Suprapubic skin (tissue), 4 donors: ENCODE measurements at regions not wholly inside any gene's neighbourhood (a gene's known extent, or its start where the extent isn't known, plus 50 kb on each side); places are given as distances from the start of the nearest gene placed in this dataset.

ENCODE experiments used
- DNase-seq, 2 donors: peaks; one replicate each; pipeline ENCODE4 v3.0.0-alpha.2; 2019; ENCODE audit warnings: low spot score in 2 of 2
- H3K27ac ChIP-seq: fragments of 200-600 bp; sonication (generic); one replicate; pipeline ENCODE4 v1.5.1; 2019
- H3K27me3 ChIP-seq: fragments of 200-600 bp; sonication (generic); one replicate; pipeline ENCODE4 v1.5.1; 2019
- H3K36me3 ChIP-seq: fragments of 200-600 bp; sonication (generic); one replicate; pipeline ENCODE4 v1.5.1; 2019
- H3K4me1 ChIP-seq: fragments of 200-600 bp; sonication (generic); one replicate; pipeline ENCODE4 v1.5.1; 2019
- H3K4me3 ChIP-seq: fragments of 200-600 bp; sonication (generic); one replicate; pipeline ENCODE4 v1.5.1; 2019; ENCODE audit warnings: mild to moderate bottlenecking
- H3K9me3 ChIP-seq: fragments of 200-600 bp; sonication (generic); one replicate; pipeline ENCODE4 v1.5.1; 2019
- EP300 ChIP-seq: sonication (generic); formaldehyde crosslinking; IDR thresholded peaks from one replicate; pipeline ENCODE4 v1.6.1; 2017; ENCODE audit warnings: antibody characterized with exemption
- POLR2A ChIP-seq, 2 donors: fragments of 450-650 bp; IDR thresholded peaks; one replicate each; pipeline ENCODE4 v1.6.1; 2017; ENCODE audit warnings: antibody characterized with exemption in 2 of 2, mild to moderate bottlenecking in 2 of 2, moderate library complexity in 2 of 2
- POLR2AphosphoS5 ChIP-seq, 3 donors: sonication (generic); formaldehyde crosslinking; IDR thresholded peaks; one replicate each; pipeline ENCODE4 v1.6.1; 2017; ENCODE audit warnings: antibody characterized with exemption in 3 of 3
- WGBS: methylation state at CpG from one replicate; pipeline ENCODE4 v1.1.5; 2018; 5-methylcytosine and 5-hydroxymethylcytosine counted together
- TF ChIP-seq, protein P1 (sequence below), 2 donors: fragments of 200-600 bp in 1 of 2; fragments of 450-650 bp in 1 of 2; sonication (generic) in 1 of 2; IDR thresholded peaks; one replicate each; pipeline ENCODE4 v1.5.1; 2016 to 2019; ENCODE audit warnings: antibody characterized with exemption in 2 of 2, mild to moderate bottlenecking in 1 of 2, moderate library complexity in 1 of 2

DNA sequence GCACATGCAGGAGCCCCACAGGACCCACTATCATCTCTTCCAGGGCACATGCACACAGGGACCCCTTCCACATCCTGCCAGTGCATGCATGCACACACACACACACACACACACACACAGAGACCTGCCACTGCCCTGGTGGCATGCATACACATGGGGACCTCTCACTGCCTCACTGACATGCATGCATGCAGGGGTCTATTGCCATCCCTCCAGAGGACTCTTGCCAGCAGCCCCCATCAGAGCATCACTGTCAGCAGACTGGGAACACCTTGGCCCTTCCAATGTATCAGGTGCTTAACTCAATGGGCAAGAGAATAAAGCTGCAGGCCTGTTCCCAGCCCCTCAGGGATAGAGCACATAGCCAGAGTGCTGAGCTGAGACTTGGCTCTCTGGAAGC, 433.6 kb upstream of the PPP1R2C start:
- Histone ChIP-seq H3K27ac (no peak overlapping the region), H3K36me3 (no peaks in the 10 kb centered on the region), H3K4me3 (no peak overlapping the region), H3K4me1 (no peaks in the 10 kb centered on the region), H3K9me3 (no peaks in the 10 kb centered on the region), H3K27me3 (no peaks in the 10 kb centered on the region)
- no peak for DNase-seq
- TF ChIP-seq, protein P1, sequence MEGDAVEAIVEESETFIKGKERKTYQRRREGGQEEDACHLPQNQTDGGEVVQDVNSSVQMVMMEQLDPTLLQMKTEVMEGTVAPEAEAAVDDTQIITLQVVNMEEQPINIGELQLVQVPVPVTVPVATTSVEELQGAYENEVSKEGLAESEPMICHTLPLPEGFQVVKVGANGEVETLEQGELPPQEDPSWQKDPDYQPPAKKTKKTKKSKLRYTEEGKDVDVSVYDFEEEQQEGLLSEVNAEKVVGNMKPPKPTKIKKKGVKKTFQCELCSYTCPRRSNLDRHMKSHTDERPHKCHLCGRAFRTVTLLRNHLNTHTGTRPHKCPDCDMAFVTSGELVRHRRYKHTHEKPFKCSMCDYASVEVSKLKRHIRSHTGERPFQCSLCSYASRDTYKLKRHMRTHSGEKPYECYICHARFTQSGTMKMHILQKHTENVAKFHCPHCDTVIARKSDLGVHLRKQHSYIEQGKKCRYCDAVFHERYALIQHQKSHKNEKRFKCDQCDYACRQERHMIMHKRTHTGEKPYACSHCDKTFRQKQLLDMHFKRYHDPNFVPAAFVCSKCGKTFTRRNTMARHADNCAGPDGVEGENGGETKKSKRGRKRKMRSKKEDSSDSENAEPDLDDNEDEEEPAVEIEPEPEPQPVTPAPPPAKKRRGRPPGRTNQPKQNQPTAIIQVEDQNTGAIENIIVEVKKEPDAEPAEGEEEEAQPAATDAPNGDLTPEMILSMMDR (IDR thresholded peaks at IDR 0.05): no peak
- TF ChIP-seq EP300 (no peak), POLR2AphosphoS5 (IDR thresholded peaks at IDR 0.05) (no peak), POLR2A (IDR thresholded peaks at IDR 0.05) (no peak)

GRCh38 chrX:43218198-43218597, 437.9 kb upstream of the MAOA start:
- no peak overlapping the region for H3K4me3 ChIP-seq
- H3K4me1 ChIP-seq: no peaks in the 10 kb centered on the region
- H3K27ac ChIP-seq: no peak overlapping the region
- TF ChIP-seq EP300 (no peak), POLR2AphosphoS5 (IDR thresholded peaks at IDR 0.05) (no peak), POLR2A (IDR thresholded peaks at IDR 0.05) (no peak)
- TF ChIP-seq, protein P1 (IDR thresholded peaks at IDR 0.05): no peak
- WGBS: 40% methylated on average over 2 of the region's 2 CpGs
- DNase-seq: no peak
- no peaks in the 10 kb centered on the region for H3K36me3 ChIP-seq
- H3K27me3 ChIP-seq: no peaks in the 10 kb centered on the region
- H3K9me3 ChIP-seq: no peaks in the 10 kb centered on the region

DNA sequence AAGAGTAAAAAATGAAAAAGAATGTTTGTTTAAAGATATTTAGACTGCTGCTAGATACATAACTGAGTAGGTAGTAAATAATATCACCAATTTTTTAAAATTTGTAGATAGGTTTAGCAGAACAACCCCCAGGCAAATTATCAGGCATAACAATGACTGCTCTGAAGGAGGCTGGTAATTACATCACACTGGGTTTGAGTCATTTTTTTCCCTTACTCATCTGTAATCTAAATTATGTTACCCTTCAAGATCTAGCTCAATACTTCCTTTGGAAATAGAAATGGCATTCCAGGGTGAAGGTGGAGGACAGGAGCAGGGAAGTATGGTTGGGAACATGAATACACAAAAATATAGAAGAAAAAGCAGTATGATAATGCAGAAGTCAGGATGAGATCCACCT, 431.6 kb upstream of the MAOA start:
- no peaks in the 10 kb centered on the region for H3K4me1 ChIP-seq
- H3K27ac ChIP-seq: no peak overlapping the region
- H3K9me3 ChIP-seq: no peaks in the 10 kb centered on the region
- no peaks in the 10 kb centered on the region for H3K36me3 ChIP-seq
- H3K4me3 ChIP-seq: no peak overlapping the region
- no peak for DNase-seq
- TF ChIP-seq POLR2AphosphoS5 (IDR thresholded peaks at IDR 0.05): no peak
- TF ChIP-seq EP300: no peak
- TF ChIP-seq, protein P1 (IDR thresholded peaks at IDR 0.05): no peak
- TF ChIP-seq POLR2A (IDR thresholded peaks at IDR 0.05): no peak
- H3K27me3 ChIP-seq: no peaks in the 10 kb centered on the region

DNA sequence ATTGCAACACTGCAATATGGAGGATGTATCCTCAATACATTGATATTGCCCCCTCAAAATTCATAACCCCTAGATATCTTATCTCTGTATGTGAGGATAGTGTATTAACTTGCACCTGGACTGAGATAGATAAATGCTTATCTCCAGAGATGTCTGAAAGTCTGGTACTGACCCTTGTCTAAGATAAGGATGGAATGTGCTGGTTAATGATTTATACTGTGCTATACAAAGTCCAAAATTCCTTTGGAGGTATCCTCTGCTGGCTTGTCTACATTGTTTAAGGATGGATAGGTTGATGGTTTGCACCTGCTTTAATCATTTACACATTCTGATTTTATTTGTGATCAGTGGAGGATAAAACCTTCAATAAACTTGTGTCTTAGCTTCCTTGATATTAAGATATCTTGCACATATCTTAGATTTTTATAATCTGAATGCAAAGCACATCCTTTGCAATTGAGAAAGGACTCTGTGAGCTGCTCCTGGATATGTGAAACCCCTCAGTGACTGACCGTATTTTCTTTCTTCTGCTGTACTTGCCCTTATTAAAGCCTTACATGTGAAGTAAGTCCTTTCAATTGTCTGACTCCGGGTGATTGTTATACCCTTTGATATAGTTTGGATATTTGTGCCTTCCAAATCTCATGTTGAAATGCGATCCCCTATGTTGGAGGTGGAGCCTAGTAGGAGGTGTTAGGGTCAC, 430.3 kb upstream of the MAOA start:
- H3K4me3 ChIP-seq: no peak overlapping the region
- DNase-seq: no peak

GRCh38 chrX:43238461-43238945, 417.6 kb upstream of the MAOA start:
- H3K36me3 ChIP-seq: no peaks in the 10 kb centered on the region
- H3K4me3 ChIP-seq: no peak overlapping the region
- DNase-seq: no peak
- WGBS: 58% methylated on average over 1 of the region's 1 CpG
- H3K27ac ChIP-seq: no peak overlapping the region
- H3K27me3 ChIP-seq: no peaks in the 10 kb centered on the region
- H3K4me1 ChIP-seq: no peaks in the 10 kb centered on the region
- no peaks in the 10 kb centered on the region for H3K9me3 ChIP-seq
- TF ChIP-seq POLR2A (IDR thresholded peaks at IDR 0.05) (no peak), POLR2AphosphoS5 (IDR thresholded peaks at IDR 0.05) (no peak), EP300 (no peak)
- TF ChIP-seq, protein P1 (IDR thresholded peaks at IDR 0.05): no peak

More for the DNA sequence above, 430.3 kb upstream of the MAOA start:
- Histone ChIP-seq H3K9me3 (no peaks in the 10 kb centered on the region), H3K27ac (no peak overlapping the region), H3K27me3 (no peaks in the 10 kb centered on the region), H3K36me3 (no peaks in the 10 kb centered on the region), H3K4me1 (no peaks in the 10 kb centered on the region)
- no peak for TF ChIP-seq POLR2A (IDR thresholded peaks at IDR 0.05)
- TF ChIP-seq EP300: no peak
- TF ChIP-seq, protein P1 (IDR thresholded peaks at IDR 0.05): no peak
- no peak for TF ChIP-seq POLR2AphosphoS5 (IDR thresholded peaks at IDR 0.05)
- WGBS: 75% methylated on average over 3 of the region's 3 CpGs
